CD4-positive, alpha-beta T cell treated with Interleukin-4 for 4 hours (primary cell): ENCODE measurements at regions not wholly inside any gene's neighbourhood (a gene's known extent, or its start where the extent isn't known, plus 50 kb on each side); places are given as distances from the start of the nearest gene placed in this dataset.
"Not testable (repeated sequence)": the region's sequence is repeated elsewhere in the genome, so short reads cannot be mapped to it uniquely, and the experiment has no call there.

Source experiments
- DNase-seq: peaks from one replicate; pipeline ENCODE4 v3.0.0-alpha.2; 2020

GRCh38 chr9:31839273-31839672 is 545.2 kb upstream of the ACO1 start:
- no peak for DNase-seq

GRCh38 chr9:31840702-31841101 is 543.7 kb upstream of the ACO1 start:
- DNase-seq, result no peak

- DNase-seq, result no peak
Observed at GRCh38 chr9:31847963-31848362, 536.5 kb upstream of the ACO1 start.

DNA sequence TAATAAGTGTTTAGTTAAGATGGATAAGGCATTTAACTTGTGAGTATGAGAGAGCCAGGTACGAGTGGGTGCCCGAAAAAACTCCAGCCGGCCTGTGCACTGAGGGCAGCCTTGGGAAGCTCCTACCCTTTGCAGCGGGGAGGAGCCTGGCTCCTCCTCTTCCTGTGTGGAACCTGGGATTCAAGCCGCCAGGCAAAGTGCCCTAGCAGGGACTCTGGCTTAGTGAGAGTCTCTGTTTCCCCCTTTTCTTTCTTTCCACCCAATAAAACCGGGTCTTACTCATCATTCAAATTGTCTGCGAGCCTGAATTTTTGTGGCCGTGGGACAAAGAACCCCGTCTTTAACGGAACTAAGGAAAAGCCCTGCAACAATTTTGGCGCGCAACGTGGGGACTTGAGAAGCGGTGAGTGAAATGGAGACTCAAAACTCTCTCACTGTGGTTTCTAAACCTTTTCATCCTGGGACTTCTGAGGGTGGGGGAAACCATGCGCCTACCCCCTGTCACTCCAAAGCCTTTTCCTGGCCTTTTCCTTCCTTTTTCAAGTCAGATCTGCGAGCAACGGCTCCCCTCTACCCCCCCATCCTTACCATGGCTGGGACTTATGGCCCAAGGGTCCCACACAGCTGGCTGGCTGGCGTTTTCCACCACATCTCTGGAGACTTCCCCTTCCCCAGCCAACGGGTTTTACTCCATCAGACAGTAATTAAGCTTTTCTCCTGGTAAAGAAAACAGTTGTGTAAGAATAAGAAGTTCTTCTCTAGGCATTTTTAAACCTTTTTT is 535.7 kb upstream of the ACO1 start:
- no peak for DNase-seq

DNA sequence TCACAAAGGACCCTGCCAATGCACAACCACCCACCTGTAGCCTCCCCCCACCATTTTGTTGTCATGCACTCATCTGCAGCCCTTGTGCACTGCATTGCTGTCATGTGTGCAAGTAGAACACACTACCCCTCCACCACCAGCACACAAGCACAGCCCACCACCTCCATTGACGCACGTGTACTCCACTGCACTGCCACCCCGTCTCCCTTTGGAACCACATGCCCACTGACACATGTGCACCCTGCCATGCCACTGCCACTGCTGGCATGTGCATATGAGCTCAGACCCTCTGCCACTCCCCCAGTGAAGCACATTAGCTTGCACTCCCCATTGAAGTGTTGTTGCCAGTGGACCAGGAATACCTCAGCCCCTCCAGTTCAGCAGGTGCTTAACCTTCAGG is 530.3 kb upstream of the ACO1 start:
- DNase-seq, result no peak

GRCh38 chr9:31868830-31869229 is 515.6 kb upstream of the ACO1 start:
- no peak for DNase-seq

- DNase-seq, result no peak
Observed at GRCh38 chr9:31870276-31870675, 514.2 kb upstream of the ACO1 start.

GRCh38 chr9:31873722-31874121 is 510.7 kb upstream of the ACO1 start:
- no peak for DNase-seq

DNA sequence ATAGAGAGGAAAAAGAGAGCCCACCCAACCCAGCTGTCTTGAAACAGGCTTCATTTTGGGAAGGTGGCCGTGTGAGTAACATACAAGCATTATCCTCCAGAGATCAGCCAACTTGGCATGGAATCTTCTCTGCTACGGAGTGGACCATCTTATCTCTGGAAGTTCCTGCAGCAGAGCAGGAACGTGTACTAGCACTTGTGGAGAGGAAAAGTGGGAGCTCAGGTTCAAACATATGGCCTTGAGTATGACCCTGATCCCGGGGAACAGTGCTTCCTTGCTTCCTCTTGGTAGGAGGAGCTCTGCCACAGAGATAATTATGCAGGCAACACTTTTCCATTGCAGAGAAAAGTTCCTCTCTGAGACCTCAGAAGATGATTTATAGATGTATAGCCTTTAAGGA is 490.4 kb upstream of the ACO1 start:
- no peak for DNase-seq

- DNase-seq, result no peak
Observed at GRCh38 chr9:31908158-31908890, 476.1 kb upstream of the ACO1 start.

GRCh38 chr9:31908891-31909480 is 475.5 kb upstream of the ACO1 start:
- DNase-seq, result no peak

DNA sequence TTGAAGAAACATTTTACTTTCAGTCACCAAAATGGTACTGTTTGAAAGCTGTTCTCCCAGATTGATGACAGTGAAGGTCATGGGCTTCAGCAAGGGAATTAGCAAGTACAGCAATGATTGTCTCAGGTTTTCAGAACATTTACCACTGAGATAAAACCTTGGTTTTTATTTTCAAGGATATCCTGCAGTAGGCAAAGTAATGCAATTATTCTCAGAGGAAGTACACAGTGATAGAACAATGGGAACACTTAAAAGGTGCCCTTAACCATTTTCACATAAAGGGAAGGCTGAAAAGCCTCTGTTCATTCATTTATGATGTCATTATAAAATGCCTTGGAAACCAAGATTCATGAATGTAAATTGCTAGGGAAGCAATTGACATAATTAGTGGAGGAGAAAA is 471.8 kb upstream of the ACO1 start:
- no peak for DNase-seq

DNA sequence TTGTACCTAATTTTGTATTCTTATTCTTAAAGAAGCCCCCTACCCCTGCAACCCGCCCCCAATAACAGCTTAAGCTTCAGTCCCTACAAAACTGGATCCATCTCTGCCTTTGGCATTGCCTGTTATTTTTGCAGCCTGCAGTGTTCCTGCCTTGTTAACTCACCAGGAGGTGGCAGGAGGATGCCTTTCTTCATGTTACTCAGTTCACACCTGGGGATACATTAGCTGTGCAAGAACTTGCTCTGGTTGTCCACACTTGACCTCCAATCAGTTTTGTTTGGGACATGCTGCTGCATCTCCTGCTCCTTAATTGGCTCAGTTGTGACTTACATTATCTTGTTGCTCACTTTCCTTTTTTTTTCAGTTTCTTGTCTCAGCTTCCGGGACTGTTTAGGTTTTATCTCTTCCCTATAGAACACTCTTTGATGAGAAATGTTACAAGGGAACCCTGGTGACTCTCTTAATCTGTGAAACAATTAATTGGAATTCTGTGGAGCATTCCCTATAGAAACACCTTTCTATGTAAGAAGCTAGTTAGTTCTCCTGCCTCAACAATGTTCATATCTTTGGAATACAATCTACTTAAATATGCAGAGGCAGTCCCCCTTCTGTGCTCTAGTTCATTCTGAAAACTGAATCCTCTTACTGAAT is 467.7 kb upstream of the ACO1 start:
- no peak for DNase-seq

GRCh38 chr9:31937737-31938136 is 446.7 kb upstream of the ACO1 start:
- DNase-seq, result not testable (repeated sequence)

DNA sequence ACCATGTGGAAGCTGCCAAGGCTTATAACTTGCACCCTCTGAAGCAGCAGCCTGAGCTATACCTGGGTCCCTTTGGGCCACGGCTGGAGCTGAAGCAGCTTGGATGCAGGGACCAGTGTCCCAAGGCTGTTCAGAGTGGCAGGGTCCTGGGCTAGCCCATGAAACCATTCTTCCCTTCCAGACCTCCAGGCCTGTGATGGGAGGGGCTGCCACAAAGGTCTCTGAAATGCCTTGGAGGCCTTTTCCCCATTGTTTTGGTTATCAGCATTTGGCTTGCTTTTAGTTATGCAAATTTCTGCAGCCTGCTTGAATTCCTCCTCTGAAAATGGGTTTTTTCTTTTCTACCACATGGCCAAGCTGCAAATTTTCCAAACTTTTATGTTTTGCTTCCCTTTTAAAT is 433.7 kb upstream of the ACO1 start:
- DNase-seq, result no peak

GRCh38 chr9:31958572-31958971 is 425.9 kb upstream of the ACO1 start:
- no peak for DNase-seq

DNA sequence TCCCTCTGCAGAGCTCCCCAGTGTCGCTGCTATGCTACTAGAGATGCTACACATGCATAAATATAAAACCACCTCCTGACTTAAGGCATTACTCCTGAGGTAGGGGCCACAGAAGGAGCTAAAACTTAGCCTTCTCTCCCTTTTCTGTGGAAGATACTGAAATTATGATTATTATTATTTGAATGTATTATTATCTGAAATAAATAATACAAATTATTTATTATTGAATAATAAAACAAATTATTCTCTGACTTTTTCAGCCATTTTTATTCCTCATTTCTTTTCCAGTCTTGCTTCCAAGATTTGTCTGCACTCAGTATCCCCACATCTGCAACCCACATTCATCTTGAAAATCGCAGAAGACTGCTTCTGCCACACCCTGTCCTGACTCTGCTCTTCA is 414.9 kb upstream of the ACO1 start:
- DNase-seq, result no peak

- DNase-seq, result no peak
Observed at GRCh38 chr9:31983895-31984294, 400.5 kb upstream of the ACO1 start.

DNA sequence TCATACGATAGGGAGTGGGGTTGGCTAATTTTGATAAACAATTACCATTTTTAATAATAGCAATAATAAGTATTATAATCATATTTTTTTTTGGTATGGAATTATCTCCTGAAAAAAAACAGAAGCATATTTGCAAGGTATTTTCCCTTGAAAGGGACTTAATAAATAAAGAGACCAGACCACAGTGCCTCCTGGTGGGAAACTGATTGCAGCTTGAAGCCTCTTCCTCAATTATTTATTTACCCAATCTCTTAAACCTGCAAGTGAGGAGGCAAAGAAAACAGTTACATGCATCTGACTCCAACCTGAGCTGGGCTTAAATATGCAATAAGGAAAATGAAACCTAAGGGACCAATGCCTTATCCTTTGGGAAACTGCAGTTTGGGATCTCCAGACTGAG is 388.1 kb upstream of the ACO1 start:
- DNase-seq, result no peak

GRCh38 chr9:32004431-32005076 is 379.9 kb upstream of the ACO1 start:
- DNase-seq, result no peak

DNA sequence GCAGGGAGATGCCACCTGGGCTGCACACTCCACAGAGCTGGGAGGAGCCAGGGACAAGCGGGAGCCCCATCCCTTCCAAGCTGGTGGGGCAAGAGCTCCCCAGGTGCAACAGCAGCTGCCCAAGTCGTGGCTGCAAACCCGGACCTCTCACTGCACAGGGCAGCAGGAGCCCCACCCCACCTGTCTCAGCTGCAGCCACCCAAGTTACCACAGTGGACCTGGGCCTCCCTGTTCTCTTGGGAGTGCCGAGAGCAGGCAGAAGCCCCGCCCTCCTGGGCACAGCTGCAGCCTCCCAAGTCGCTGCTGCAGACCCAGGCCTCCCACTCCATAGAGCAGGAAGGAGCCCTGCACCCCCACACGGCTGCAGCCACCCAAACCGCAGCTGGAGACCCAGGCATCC is 374.1 kb upstream of the ACO1 start:
- no peak for DNase-seq

DNA sequence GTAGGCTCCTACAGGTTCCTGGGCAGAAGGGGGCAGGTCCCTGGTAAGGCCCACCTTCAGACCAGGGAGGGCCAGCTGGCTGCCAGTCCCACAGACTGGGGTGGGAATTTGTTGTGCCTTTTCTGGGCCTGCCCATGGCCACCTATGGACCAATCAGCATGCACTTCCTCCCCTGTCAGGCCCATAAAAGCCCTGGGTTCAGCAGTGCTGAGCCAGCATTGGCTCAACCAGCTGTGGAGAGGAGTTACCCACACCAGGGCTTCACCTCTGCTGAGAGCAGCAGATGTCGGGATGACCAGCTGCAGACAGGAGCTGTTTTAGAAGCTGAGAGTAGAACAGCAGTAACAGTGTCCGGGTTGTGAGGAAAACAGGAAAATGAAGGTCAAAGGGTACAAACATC is 373.4 kb upstream of the ACO1 start:
- no peak for DNase-seq

DNA sequence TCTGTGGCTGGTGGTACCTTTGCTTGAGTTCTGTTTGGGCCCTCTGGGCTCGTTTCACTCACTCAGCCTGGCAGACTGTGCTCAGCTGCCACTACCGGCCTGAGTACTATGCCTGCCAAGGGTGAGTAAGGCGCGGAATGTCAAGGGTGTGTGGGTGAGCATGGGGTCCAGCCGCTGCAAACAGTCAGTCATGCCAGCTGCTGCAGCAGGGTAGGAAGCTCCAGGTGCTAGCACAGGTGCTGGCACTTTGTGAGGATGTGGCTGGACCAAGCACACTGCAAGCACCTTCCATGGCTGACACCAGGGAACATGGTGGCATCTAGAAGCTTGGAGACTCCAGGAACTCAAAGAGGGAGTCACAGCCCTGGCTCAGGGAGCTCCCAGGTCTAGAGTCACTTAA is 368.6 kb upstream of the ACO1 start:
- no peak for DNase-seq
